Esophagus muscularis mucosa (tissue), 4 donors: ENCODE measurements at regions not wholly inside any gene's neighbourhood (a gene's known extent, or its start where the extent isn't known, plus 50 kb on each side); places are given as distances from the start of the nearest gene placed in this dataset.

Experiments
- DNase-seq: peaks from one replicate; pipeline ENCODE4 v3.0.0-alpha.2; 2017; ENCODE audit errors: extremely low spot score
- H3K27ac ChIP-seq, 4 donors: fragments of 200-600 bp; sonication (generic); replicated peaks in 1 of 4; 1 replicate in 3 of 4; 2 replicates in 1 of 4; pipeline ENCODE4 v1.5.1; 2016 to 2019; ENCODE audit warnings: mild to moderate bottlenecking in 1 of 4
- H3K27me3 ChIP-seq, 4 donors: fragments of 200-600 bp; sonication (generic); one replicate each; pipeline versions ENCODE4 v1.5.1 to v1.6.0; 2016 to 2019
- H3K36me3 ChIP-seq, 4 donors: fragments of 200-600 bp; sonication (generic); one replicate each; pipeline ENCODE4 v1.5.1; 2016 to 2019
- H3K4me1 ChIP-seq, 4 donors: fragments of 200-600 bp; sonication (generic); one replicate each; pipeline ENCODE4 v1.5.1; 2016 to 2019
- H3K4me3 ChIP-seq, 4 donors: fragments of 200-600 bp; sonication (generic); 1 replicate in 2 of 4; 2 replicates in 2 of 4; pipeline ENCODE4 v1.5.1; 2016 to 2019; ENCODE audit warnings: mild to moderate bottlenecking in 4 of 4, moderate library complexity in 1 of 4
- H3K9me3 ChIP-seq, 4 donors: fragments of 200-600 bp; sonication (generic); 1 replicate in 3 of 4; 2 replicates in 1 of 4; pipeline ENCODE4 v1.5.1; 2016 to 2019
- EP300 ChIP-seq: sonication (generic); formaldehyde crosslinking; IDR thresholded peaks from one replicate; pipeline ENCODE4 v1.6.1; 2017; ENCODE audit warnings: antibody characterized with exemption
- POLR2A ChIP-seq: fragments of 450-650 bp; IDR thresholded peaks from one replicate; pipeline ENCODE4 v1.6.1; 2017; ENCODE audit warnings: antibody characterized with exemption, moderate library complexity, mild to moderate bottlenecking, low read depth
- POLR2AphosphoS5 ChIP-seq, 2 donors: sonication (generic); formaldehyde crosslinking; IDR thresholded peaks; one replicate each; pipeline ENCODE4 v1.6.1; 2017; ENCODE audit warnings: antibody characterized with exemption in 2 of 2
- WGBS: methylation state at CpG from one replicate; pipeline ENCODE4 v1.1.5; 2018; 5-methylcytosine and 5-hydroxymethylcytosine counted together
- intact Hi-C: fragments of 100-400 bp; cut with DNase I; formaldehyde crosslinking; loops from one replicate; pipeline ENCODE4 v1.15.1; 2023
- TF ChIP-seq, protein P1 (sequence below), 3 experiments: fragments of 200-600 bp in 2 of 3; fragments of 450-650 bp in 1 of 3; sonication (generic) in 2 of 3; IDR thresholded peaks; one replicate each; pipeline ENCODE4 v1.5.1; 2017 to 2019; ENCODE audit warnings: antibody characterized with exemption in 3 of 3, mild to moderate bottlenecking in 2 of 3, moderate library complexity in 1 of 3

DNA sequence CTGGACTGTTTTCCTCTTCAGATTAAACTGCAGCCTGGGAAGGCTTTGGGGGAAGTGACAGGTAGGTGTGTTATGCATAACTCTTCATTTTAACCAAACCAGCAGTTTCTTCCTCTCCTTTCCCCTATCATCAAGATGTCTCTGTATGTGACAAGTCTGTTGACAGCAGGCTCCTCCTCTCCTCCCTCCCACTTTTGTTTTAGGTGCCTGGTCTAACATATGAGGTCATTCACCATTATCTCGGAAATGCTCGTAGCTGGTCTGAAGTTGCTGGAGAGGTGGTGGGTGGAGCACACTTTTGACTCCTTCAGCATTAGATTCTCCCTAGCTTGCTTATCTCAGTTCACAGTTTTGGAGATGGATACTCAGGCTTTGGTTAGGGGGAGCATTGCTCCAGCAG, 571.0 kb upstream of the EEF2KMT start:
- Histone ChIP-seq H3K4me3 (no peak overlapping the region), H3K9me3 (no peaks in the 10 kb centered on the region), H3K36me3 (no peaks in the 10 kb centered on the region), H3K27ac (no peak overlapping the region), H3K4me1 (no peaks in the 10 kb centered on the region), H3K27me3 (peaks cover 0 to 13% (median 0%) of the 10 kb centered on the region in 4 donors)
- no peak for DNase-seq
- no peak for TF ChIP-seq POLR2A
- TF ChIP-seq EP300, result no peak
- no peak for TF ChIP-seq POLR2AphosphoS5 (IDR thresholded peaks at IDR 0.05)
- TF ChIP-seq, protein P1, sequence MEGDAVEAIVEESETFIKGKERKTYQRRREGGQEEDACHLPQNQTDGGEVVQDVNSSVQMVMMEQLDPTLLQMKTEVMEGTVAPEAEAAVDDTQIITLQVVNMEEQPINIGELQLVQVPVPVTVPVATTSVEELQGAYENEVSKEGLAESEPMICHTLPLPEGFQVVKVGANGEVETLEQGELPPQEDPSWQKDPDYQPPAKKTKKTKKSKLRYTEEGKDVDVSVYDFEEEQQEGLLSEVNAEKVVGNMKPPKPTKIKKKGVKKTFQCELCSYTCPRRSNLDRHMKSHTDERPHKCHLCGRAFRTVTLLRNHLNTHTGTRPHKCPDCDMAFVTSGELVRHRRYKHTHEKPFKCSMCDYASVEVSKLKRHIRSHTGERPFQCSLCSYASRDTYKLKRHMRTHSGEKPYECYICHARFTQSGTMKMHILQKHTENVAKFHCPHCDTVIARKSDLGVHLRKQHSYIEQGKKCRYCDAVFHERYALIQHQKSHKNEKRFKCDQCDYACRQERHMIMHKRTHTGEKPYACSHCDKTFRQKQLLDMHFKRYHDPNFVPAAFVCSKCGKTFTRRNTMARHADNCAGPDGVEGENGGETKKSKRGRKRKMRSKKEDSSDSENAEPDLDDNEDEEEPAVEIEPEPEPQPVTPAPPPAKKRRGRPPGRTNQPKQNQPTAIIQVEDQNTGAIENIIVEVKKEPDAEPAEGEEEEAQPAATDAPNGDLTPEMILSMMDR (IDR thresholded peaks at IDR 0.05), result no peak
- intact Hi-C loops, result no loop called here
- WGBS, result 30% methylated on average over 2 of the region's 2 CpGs

DNA sequence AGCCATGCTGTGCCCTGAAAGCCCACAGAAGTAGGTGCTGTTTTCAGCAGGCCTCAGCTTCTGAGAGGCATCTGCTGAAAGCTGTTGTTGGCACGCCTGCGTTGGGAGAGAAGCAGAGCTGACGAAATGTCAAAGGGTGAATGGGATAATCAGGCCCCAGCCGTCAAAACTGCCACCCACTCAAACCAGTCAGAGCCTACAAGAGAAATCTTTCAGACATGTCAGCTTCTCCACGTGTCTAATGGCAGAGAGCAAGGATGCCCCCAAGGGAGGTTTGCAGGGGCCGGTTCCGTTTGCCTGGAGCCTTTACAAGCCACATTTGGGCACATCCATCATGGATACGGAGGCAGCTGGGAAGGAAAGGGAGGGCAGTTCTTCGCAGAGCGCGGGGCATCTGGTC, 568.2 kb upstream of the EEF2KMT start:
- no peak overlapping the region for H3K27ac ChIP-seq
- H3K4me3 ChIP-seq, result no peak overlapping the region
- intact Hi-C loops, result no loop called here
- peaks cover 0 to 7% (median 0%) of the 10 kb centered on the region in 4 donors for H3K27me3 ChIP-seq
- H3K9me3 ChIP-seq, result no peaks in the 10 kb centered on the region
- no peaks in the 10 kb centered on the region for H3K36me3 ChIP-seq
- DNase-seq, result no peak
- TF ChIP-seq, protein P1 (IDR thresholded peaks at IDR 0.05), result no peak
- TF ChIP-seq POLR2A (no peak), EP300 (no peak), POLR2AphosphoS5 (IDR thresholded peaks at IDR 0.05) (no peak)
- 68% methylated on average over 8 of the region's 11 CpGs for WGBS
- H3K4me1 ChIP-seq, result no peaks in the 10 kb centered on the region

DNA sequence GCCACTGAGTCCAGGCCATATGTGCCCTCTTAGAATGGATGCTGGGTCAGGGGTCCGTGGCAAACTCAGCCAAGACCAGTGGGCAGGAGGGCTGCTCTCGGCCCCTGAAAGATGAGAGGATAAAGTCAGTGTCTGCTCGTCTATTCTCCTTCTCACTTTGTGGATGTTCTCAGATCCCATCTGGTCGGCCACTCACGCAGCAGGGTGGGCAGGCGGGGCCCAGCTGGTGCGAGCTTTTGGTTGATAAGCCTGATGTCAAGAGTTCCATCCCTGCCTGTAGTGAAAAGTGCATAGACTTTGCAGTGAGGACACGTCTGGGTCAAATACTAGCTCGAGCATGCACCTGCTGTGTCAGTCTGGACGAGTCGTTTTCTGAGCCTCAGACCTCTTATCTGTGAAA, 556.2 kb upstream of the EEF2KMT start:
- H3K4me1 ChIP-seq, result no peaks in the 10 kb centered on the region
- no peaks in the 10 kb centered on the region for H3K36me3 ChIP-seq
- peaks cover 0 to 26% (median 0%) of the 10 kb centered on the region in 4 donors for H3K27me3 ChIP-seq
- intact Hi-C loops, result no loop called here
- WGBS, result 66% methylated on average over 9 of the region's 11 CpGs
- H3K27ac ChIP-seq, result no peak overlapping the region
- no peak overlapping the region for H3K4me3 ChIP-seq
- TF ChIP-seq POLR2AphosphoS5 (IDR thresholded peaks at IDR 0.05), result no peak
- no peak for TF ChIP-seq POLR2A
- TF ChIP-seq EP300, result no peak
- TF ChIP-seq, protein P1 (IDR thresholded peaks at IDR 0.05), result no peak
- H3K9me3 ChIP-seq, result peaks cover 0 to 4% (median 0%) of the 10 kb centered on the region in 4 donors
- DNase-seq, result no peak

DNA sequence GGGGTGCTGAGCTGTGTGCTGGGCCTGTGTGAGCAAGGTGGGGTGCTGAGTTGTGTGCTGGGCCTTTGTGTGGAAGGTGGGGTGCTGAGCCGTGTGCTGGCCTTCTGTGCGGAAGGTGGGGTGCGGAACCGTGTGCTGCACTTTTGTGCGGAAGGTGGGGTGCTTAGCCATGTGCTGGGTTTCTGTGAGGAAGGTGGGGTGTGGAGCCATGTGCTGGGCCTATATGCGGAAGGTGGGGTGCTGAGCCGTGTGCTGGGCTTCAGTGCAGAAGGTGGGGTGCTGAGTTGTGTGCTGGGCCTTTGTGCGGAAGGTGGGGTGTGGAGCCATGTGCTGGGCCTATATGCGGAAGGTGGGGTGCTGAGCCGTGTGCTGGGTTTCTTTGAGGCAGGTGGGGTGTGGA, 555.4 kb upstream of the EEF2KMT start:
- intact Hi-C loops, result no loop called here
- DNase-seq, result no peak
- no peak overlapping the region for H3K27ac ChIP-seq
- WGBS, result 86% methylated on average over 10 of the region's 10 CpGs
- TF ChIP-seq, protein P1 (IDR thresholded peaks at IDR 0.05), result no peak
- TF ChIP-seq POLR2AphosphoS5 (IDR thresholded peaks at IDR 0.05) (no peak), EP300 (no peak), POLR2A (no peak)
- H3K4me3 ChIP-seq, result no peak overlapping the region
- H3K36me3 ChIP-seq, result no peaks in the 10 kb centered on the region
- no peaks in the 10 kb centered on the region for H3K4me1 ChIP-seq
- peaks cover 0 to 32% (median 0%) of the 10 kb centered on the region in 4 donors for H3K27me3 ChIP-seq
- H3K9me3 ChIP-seq, result no peaks in the 10 kb centered on the region
